Brain microvascular endothelial cell (primary cell): ENCODE measurements at regions not wholly inside any gene's neighbourhood (a gene's known extent, or its start where the extent isn't known, plus 50 kb on each side); places are given as distances from the start of the nearest gene placed in this dataset.

Source experiments
- DNase-seq: peaks from one replicate; pipeline ENCODE4 v3.0.0-alpha.2; 2020
- H3K27ac ChIP-seq: fragments of 250-450 bp; sonication (Bioruptor Pico); 2 replicates; pipeline ENCODE4 v1.5.1; 2020; ENCODE audit warnings: mild to moderate bottlenecking, moderate library complexity
- H3K27me3 ChIP-seq: fragments of 250-450 bp; sonication (Bioruptor Pico); replicated peaks from 2 replicates; pipeline ENCODE4 v1.5.1; 2020; ENCODE audit warnings: mild to moderate bottlenecking
- H3K36me3 ChIP-seq: fragments of 250-450 bp; sonication (Bioruptor Pico); replicated peaks from 2 replicates; pipeline ENCODE4 v1.5.1; 2020; ENCODE audit warnings: mild to moderate bottlenecking
- H3K4me3 ChIP-seq: 2 replicates; pipeline ENCODE4 v1.5.1; 2011; ENCODE audit warnings: low read depth, mild to moderate bottlenecking, control low read depth, low read length, moderate library complexity
- CTCF ChIP-seq: IDR thresholded peaks from 2 replicates; pipeline ENCODE4 v1.5.1; 2011; ENCODE audit warnings: low read depth, mild to moderate bottlenecking, moderate library complexity, low read length, control low read depth, inconsistent platforms; ENCODE audit errors: missing control alignments
- in situ Hi-C: cut with HindIII; loops from 2 replicates; pipeline ENCODE4 v1.10.0; 2017; ENCODE audit warnings: low sequenced_read_pairs, low pct_ligation_motif_present

- H3K4me3 ChIP-seq = no peak overlapping the region
- no peak for DNase-seq
- H3K36me3 ChIP-seq = no peaks in the 10 kb centered on the region
- no peaks in the 10 kb centered on the region for H3K27me3 ChIP-seq
- in situ Hi-C loops = no loop called here
- TF ChIP-seq CTCF = no peak
- H3K27ac ChIP-seq = no peak overlapping the region
Measured at GRCh38 chr3:102140116-102140515, 290.8 kb downstream of the NFKBIZ start.

- no peak overlapping the region for H3K4me3 ChIP-seq
Measured at GRCh38 chr3:102141096-102141927, 292.0 kb downstream of the NFKBIZ start.

GRCh38 chr3:102141928-102142239 is 292.6 kb downstream of the NFKBIZ start:
- no peak for TF ChIP-seq CTCF
- Histone ChIP-seq H3K27ac (no peak overlapping the region), H3K4me3 (no peak overlapping the region), H3K27me3 (no peaks in the 10 kb centered on the region), H3K36me3 (no peaks in the 10 kb centered on the region)
- DNase-seq = no peak
- in situ Hi-C loops = no loop called here

More at GRCh38 chr3:102141096-102141927, 292.0 kb downstream of the NFKBIZ start:
- Histone ChIP-seq H3K27me3 (no peaks in the 10 kb centered on the region), H3K27ac (no peak overlapping the region), H3K36me3 (no peaks in the 10 kb centered on the region)
- in situ Hi-C loops = no loop called here
- TF ChIP-seq CTCF = no peak
- DNase-seq = no peak

- Histone ChIP-seq H3K27me3 (no peaks in the 10 kb centered on the region), H3K36me3 (no peaks in the 10 kb centered on the region), H3K4me3 (no peak overlapping the region), H3K27ac (peak overlapping the region; percentile 33)
- DNase-seq = peak; percentile 53
- in situ Hi-C loops = no loop called here
- no peak for TF ChIP-seq CTCF
Measured at GRCh38 chr3:102142379-102143060, 292.3 kb upstream of the ZPLD1 start.

GRCh38 chr3:102143536-102143935 is 291.3 kb upstream of the ZPLD1 start:
- no peak overlapping the region for H3K4me3 ChIP-seq
- in situ Hi-C loops = no loop called here
- TF ChIP-seq CTCF = no peak
- DNase-seq = no peak
- no peaks in the 10 kb centered on the region for H3K36me3 ChIP-seq
- H3K27me3 ChIP-seq = no peaks in the 10 kb centered on the region
- no peak overlapping the region for H3K27ac ChIP-seq

- Histone ChIP-seq H3K27ac (no peak overlapping the region), H3K36me3 (no peaks in the 10 kb centered on the region), H3K4me3 (no peak overlapping the region), H3K27me3 (no peaks in the 10 kb centered on the region)
- no peak for TF ChIP-seq CTCF
- DNase-seq = no peak
- in situ Hi-C loops = no loop called here
Measured at GRCh38 chr3:102144063-102144462, 290.8 kb upstream of the ZPLD1 start.
